Stromal cell of bone marrow (primary cell): ENCODE measurements at regions not wholly inside any gene's neighbourhood (a gene's known extent, or its start where the extent isn't known, plus 50 kb on each side); places are given as distances from the start of the nearest gene placed in this dataset.
"Not testable (repeated sequence)": the region's sequence is repeated elsewhere in the genome, so short reads cannot be mapped to it uniquely, and the experiment has no call there.

Experiments used
- DNase-seq: peaks from one replicate; pipeline ENCODE4 v3.0.0-alpha.2; 2012; ENCODE audit warnings: low read depth

GRCh38 chr2:167681234-167682015 is 566.0 kb downstream of the STK39 start:
- no peak for DNase-seq

- no peak for DNase-seq
Measured at GRCh38 chr2:167678158-167678557, 569.2 kb downstream of the STK39 start.

- no peak for DNase-seq
Measured at GRCh38 chr2:167675906-167676305, 571.5 kb downstream of the STK39 start.

- no peak for DNase-seq
Measured at GRCh38 chr2:167670588-167670987, 576.8 kb downstream of the STK39 start.

GRCh38 chr2:167653131-167653530 is 594.3 kb downstream of the STK39 start:
- no peak for DNase-seq

GRCh38 chr2:167652401-167652800 is 595.0 kb downstream of the STK39 start:
- no peak for DNase-seq

- DNase-seq = no peak
Measured at GRCh38 chr2:167651406-167652151, 595.8 kb downstream of the STK39 start.

- DNase-seq = no peak
Measured at GRCh38 chr2:167646557-167646956, 600.8 kb downstream of the STK39 start.

- no peak for DNase-seq
Measured at GRCh38 chr2:167640096-167640495, 607.3 kb downstream of the STK39 start.

- DNase-seq = no peak
Measured at GRCh38 chr2:167637741-167638140, 609.7 kb downstream of the STK39 start.

- not testable (repeated sequence) for DNase-seq
Measured at GRCh38 chr2:167632271-167632670, 615.1 kb downstream of the STK39 start.

- DNase-seq = no peak
Measured at GRCh38 chr2:167626961-167627360, 620.4 kb downstream of the STK39 start.

GRCh38 chr2:167626301-167626700 is 621.1 kb downstream of the STK39 start:
- no peak for DNase-seq

GRCh38 chr2:167616997-167617396 is 630.4 kb downstream of the STK39 start:
- no peak for DNase-seq

- DNase-seq = no peak
Measured at GRCh38 chr2:167613471-167613870, 633.9 kb downstream of the STK39 start.

- no peak for DNase-seq
Measured at GRCh38 chr2:167608487-167608886, 638.9 kb downstream of the STK39 start.

- DNase-seq = no peak
Measured at GRCh38 chr2:167607731-167608130, 639.7 kb downstream of the STK39 start.

- no peak for DNase-seq
Measured at GRCh38 chr2:167607211-167607610, 640.2 kb downstream of the STK39 start.

- DNase-seq = no peak
Measured at GRCh38 chr2:167602122-167602521, 645.3 kb downstream of the STK39 start.

- DNase-seq = no peak
Measured at GRCh38 chr2:167599219-167599618, 648.2 kb downstream of the STK39 start.

- DNase-seq = no peak
Measured at GRCh38 chr2:167595839-167596471, 651.4 kb downstream of the STK39 start.

GRCh38 chr2:167595021-167595420 is 652.4 kb downstream of the STK39 start:
- no peak for DNase-seq

- no peak for DNase-seq
Measured at GRCh38 chr2:167592441-167592840, 655.0 kb downstream of the STK39 start.
